22Rv1 (cell line): ENCODE measurements at regions not wholly inside any gene's neighbourhood (a gene's known extent, or its start where the extent isn't known, plus 50 kb on each side); places are given as distances from the start of the nearest gene placed in this dataset.

Source experiments
- CTCF ChIP-seq: fragments of 450-650 bp; IDR thresholded peaks from 2 replicates; pipeline ENCODE4 v1.5.1; 2017; ENCODE audit warnings: mild to moderate bottlenecking
- ZFX ChIP-seq: fragments of 450-650 bp; IDR thresholded peaks from 2 replicates; pipeline ENCODE4 v1.6.1; 2017; ENCODE audit warnings: antibody characterized with exemption, borderline replicate concordance

GRCh38 chr5:8020861-8021514, 152.0 kb downstream of the MTRR start:
- no peak for TF ChIP-seq CTCF
- TF ChIP-seq ZFX = no peak
